Neutrophil (primary cell): ENCODE measurements at regions not wholly inside any gene's neighbourhood (a gene's known extent, or its start where the extent isn't known, plus 50 kb on each side); places are given as distances from the start of the nearest gene placed in this dataset.

Experiments
- H3K27ac ChIP-seq: fragments of 200-600 bp; sonication (generic); 2 replicates; pipeline ENCODE4 v1.5.1; 2016; ENCODE audit warnings: mild to moderate bottlenecking, moderate library complexity
- H3K27me3 ChIP-seq: fragments of 200-600 bp; sonication (generic); 2 replicates; pipeline ENCODE4 v1.6.0; 2016; ENCODE audit warnings: mild to moderate bottlenecking
- H3K36me3 ChIP-seq: fragments of 200-600 bp; sonication (generic); 2 replicates; pipeline ENCODE4 v1.5.1; 2017
- H3K4me1 ChIP-seq, 2 experiments: fragments of 200-600 bp in 1 of 2; sonication (generic) in 1 of 2; 1 replicate in 1 of 2; 2 replicates in 1 of 2; pipeline versions ENCODE4 v1.5.1 to v1.6.1; 2013 to 2016; ENCODE audit warnings: low read depth in 1 of 2, low read length in 1 of 2, mild to moderate bottlenecking in 1 of 2, moderate library complexity in 1 of 2; ENCODE audit not compliant: control insufficient read depth in 1 of 2, insufficient read depth in 1 of 2
- H3K4me3 ChIP-seq, 2 experiments: fragments of 200-600 bp in 1 of 2; sonication (generic) in 1 of 2; 1 replicate in 1 of 2; 2 replicates in 1 of 2; pipeline ENCODE4 v1.5.1; 2013 to 2016; ENCODE audit warnings: low read depth in 1 of 2, low read length in 1 of 2, mild to moderate bottlenecking in 1 of 2, moderate library complexity in 1 of 2
- H3K9me3 ChIP-seq: fragments of 200-600 bp; sonication (generic); 2 replicates; pipeline ENCODE4 v1.5.1; 2016
- TF ChIP-seq, protein P1 (sequence below): fragments of 200-600 bp; sonication (generic); IDR thresholded peaks from 2 replicates; pipeline ENCODE4 v1.5.1; 2016; ENCODE audit warnings: antibody characterized with exemption

DNA sequence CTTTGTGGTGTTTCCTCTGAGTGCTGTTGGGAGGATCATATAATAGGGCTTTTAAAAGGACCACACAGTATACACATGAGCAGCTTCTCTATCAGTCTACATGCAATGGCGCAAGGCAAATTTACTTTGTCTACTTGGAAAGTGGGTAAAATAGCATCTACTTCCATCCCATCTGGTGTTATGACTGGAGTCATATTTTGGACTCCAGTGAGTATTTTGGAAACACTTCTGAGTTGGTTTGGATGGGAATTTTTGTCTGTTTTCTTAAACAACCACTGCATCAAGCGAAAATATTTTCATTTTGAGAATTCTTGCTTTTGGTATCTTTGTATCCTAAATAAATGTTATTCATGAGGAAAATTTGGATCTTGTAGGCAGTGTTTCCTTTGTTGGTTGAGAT lies 220.8 kb downstream of the NMUR2 start:
- no peaks in the 10 kb centered on the region for H3K4me1 ChIP-seq
- no peak overlapping the region for H3K27ac ChIP-seq
- H3K36me3 ChIP-seq: no peaks in the 10 kb centered on the region
- TF ChIP-seq, protein P1, sequence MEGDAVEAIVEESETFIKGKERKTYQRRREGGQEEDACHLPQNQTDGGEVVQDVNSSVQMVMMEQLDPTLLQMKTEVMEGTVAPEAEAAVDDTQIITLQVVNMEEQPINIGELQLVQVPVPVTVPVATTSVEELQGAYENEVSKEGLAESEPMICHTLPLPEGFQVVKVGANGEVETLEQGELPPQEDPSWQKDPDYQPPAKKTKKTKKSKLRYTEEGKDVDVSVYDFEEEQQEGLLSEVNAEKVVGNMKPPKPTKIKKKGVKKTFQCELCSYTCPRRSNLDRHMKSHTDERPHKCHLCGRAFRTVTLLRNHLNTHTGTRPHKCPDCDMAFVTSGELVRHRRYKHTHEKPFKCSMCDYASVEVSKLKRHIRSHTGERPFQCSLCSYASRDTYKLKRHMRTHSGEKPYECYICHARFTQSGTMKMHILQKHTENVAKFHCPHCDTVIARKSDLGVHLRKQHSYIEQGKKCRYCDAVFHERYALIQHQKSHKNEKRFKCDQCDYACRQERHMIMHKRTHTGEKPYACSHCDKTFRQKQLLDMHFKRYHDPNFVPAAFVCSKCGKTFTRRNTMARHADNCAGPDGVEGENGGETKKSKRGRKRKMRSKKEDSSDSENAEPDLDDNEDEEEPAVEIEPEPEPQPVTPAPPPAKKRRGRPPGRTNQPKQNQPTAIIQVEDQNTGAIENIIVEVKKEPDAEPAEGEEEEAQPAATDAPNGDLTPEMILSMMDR: no peak
- H3K9me3 ChIP-seq: no peaks in the 10 kb centered on the region
- no peak overlapping the region for H3K4me3 ChIP-seq
- no peaks in the 10 kb centered on the region for H3K27me3 ChIP-seq

DNA sequence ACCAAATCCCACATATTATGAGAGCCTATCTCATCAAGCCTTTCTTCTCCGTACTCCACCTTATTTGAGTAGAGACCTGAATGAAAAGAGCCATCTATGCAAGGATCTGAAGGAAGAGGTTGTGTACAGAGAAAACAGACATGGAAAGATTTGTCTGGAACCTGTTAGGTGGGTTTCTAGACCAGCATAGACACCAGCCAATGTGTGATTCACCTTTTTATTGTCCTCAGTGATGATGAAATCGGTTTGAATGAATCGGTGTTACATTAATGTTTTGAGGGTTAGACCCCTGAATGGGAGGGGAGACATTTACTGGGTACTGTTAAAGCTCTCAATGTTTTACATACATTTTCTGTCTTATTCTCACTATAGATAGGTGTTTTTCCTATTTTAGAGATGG lies 223.6 kb downstream of the NMUR2 start:
- TF ChIP-seq, protein P1: no peak
- Histone ChIP-seq H3K4me3 (no peak overlapping the region), H3K27me3 (no peaks in the 10 kb centered on the region), H3K27ac (no peak overlapping the region), H3K36me3 (no peaks in the 10 kb centered on the region), H3K4me1 (no peaks in the 10 kb centered on the region), H3K9me3 (no peaks in the 10 kb centered on the region)

DNA sequence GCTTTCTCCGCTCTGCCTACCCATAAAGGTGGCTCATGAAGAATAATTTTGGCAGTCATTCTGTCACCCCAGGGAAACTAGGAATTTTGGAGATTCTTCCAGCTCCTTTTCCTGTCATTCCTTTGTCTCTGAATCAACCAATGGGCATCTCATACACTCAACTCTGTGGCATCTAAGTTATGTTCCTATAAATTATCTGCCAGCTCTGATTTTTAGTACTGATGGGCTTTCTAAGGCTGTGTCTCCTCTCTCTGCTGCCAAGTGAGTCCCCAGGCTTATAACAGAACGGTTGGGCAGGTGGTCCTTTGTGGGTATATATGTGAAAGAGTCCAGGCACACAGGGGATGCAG lies 226.8 kb downstream of the NMUR2 start:
- no peak overlapping the region for H3K27ac ChIP-seq
- no peaks in the 10 kb centered on the region for H3K4me1 ChIP-seq
- no peak overlapping the region for H3K4me3 ChIP-seq
- TF ChIP-seq, protein P1: no peak
- H3K27me3 ChIP-seq: no peaks in the 10 kb centered on the region
- H3K9me3 ChIP-seq: no peaks in the 10 kb centered on the region
- no peaks in the 10 kb centered on the region for H3K36me3 ChIP-seq

DNA sequence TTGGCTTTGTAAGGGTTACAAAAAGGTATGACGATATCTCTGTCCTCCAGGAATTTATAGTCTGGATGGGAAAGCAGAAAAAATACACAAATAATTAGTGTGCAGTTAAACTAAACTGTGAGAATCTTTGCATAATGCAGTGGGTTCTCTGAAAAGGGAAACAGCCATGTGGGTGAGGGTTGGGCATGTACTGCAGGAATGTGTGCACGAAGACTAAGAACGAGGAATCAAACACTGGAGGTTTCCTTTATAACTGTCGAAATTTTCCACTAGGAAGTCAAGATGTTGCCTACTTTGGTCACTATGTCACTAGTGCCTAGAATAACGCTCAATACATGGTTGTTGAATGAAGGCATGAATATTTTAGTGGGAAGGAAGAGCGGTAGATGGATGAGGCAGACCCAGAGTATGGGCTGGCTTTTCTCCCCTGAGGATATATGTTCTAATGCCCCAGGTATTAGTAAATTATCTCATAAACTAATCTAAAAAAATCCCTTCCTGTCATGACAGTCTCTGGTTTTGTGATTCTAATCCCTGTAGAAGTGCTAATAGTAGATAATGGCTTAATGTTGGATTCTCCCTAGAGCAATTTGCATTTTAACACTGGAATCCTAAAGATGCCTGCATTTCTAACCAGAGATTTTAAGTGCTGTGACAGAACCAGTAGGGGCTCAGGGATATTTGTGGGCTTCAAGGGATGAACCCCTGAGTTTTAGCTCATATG lies 227.3 kb downstream of the NMUR2 start:
- H3K27ac ChIP-seq: no peak overlapping the region
- H3K4me3 ChIP-seq: no peak overlapping the region
- H3K36me3 ChIP-seq: no peaks in the 10 kb centered on the region
- no peaks in the 10 kb centered on the region for H3K9me3 ChIP-seq
- TF ChIP-seq, protein P1: no peak
- H3K4me1 ChIP-seq: no peaks in the 10 kb centered on the region
- no peaks in the 10 kb centered on the region for H3K27me3 ChIP-seq

DNA sequence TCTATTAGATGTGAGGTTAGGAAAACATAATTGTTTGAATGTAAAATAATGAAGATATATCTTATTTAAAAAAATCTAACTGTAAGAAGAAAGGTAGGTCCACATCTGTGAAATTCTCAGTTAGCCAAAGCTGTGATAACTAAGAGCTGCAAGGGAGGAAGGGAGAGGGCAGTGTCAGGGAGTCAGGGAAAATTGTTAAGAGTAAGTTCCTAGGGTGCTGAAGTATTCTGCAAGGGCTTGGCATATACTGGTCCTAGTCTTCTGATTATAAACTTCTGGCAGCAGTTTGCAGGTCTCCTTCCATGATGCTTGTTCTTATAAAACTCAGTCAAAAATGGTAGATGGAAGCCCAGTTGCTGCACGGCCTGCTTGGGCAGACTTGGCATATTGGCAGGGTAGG lies 233.2 kb downstream of the NMUR2 start:
- H3K27ac ChIP-seq: no peak overlapping the region
- no peaks in the 10 kb centered on the region for H3K9me3 ChIP-seq
- H3K27me3 ChIP-seq: no peaks in the 10 kb centered on the region
- H3K4me1 ChIP-seq: no peaks in the 10 kb centered on the region
- no peaks in the 10 kb centered on the region for H3K36me3 ChIP-seq
- no peak overlapping the region for H3K4me3 ChIP-seq
- TF ChIP-seq, protein P1: no peak
